ENCODE measurements at regions not wholly inside any gene's neighbourhood (a gene's known extent, or its start where the extent isn't known, plus 50 kb on each side); places are given as distances from the start of the nearest gene placed in this dataset.

DNA sequence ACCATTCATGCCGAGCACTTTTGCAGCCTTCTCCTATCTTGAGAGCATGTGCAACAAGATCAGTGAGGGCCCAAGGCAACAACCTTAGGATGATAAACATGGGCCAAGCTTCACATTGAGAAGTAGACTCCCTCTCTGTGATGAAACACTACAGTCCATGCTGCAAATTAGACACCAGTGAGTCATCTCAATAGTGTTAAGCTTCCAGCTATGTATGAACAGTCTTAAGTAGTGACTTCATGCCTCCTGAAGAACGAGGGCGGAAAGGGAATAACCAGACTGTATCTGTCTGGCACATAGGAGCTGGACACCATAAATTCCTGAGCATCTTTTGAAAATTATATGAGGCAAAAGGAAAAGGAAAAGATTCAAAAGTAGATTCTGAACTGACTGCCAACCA, 309.9 kb upstream of the SLITRK1 start:
- Histone ChIP-seq H3K27me3 (ENCODE audit: control insufficient read depth, low read length) (no peaks in the 10 kb centered on the region), H3K36me3 (ENCODE audit: control insufficient read depth, low read length) (no peaks in the 10 kb centered on the region), H4K20me1 (ENCODE audit: control insufficient read depth, insufficient read depth, low read depth, low read length) (no peaks in the 10 kb centered on the region), H3K4me1 (ENCODE audit: control insufficient read depth, low read length) (no peaks in the 10 kb centered on the region), H3F3A (ENCODE audit: control insufficient read depth, insufficient read depth) (no peaks in the 10 kb centered on the region), H3K9me3 (ENCODE audit: control insufficient read depth, insufficient read depth, low read length) (no peaks in the 10 kb centered on the region), H3K79me2 (ENCODE audit: control insufficient read depth, low read length) (no peaks in the 10 kb centered on the region), H3K27ac (ENCODE audit: low read depth, low read length) (no peak overlapping the region), H3K4me3 (ENCODE audit: low read length) (no peak overlapping the region), H3K9me2 (replicated peaks; ENCODE audit: control insufficient read depth, low read length) (no peaks in the 10 kb centered on the region), H3K4me2 (ENCODE audit: low read length) (no peak overlapping the region)
- no peak for TF ChIP-seq EZH2phosphoT487 (IDR thresholded peaks at IDR 0.05; ENCODE audit: borderline replicate concordance, low read length)
- TF ChIP-seq, protein P1, sequence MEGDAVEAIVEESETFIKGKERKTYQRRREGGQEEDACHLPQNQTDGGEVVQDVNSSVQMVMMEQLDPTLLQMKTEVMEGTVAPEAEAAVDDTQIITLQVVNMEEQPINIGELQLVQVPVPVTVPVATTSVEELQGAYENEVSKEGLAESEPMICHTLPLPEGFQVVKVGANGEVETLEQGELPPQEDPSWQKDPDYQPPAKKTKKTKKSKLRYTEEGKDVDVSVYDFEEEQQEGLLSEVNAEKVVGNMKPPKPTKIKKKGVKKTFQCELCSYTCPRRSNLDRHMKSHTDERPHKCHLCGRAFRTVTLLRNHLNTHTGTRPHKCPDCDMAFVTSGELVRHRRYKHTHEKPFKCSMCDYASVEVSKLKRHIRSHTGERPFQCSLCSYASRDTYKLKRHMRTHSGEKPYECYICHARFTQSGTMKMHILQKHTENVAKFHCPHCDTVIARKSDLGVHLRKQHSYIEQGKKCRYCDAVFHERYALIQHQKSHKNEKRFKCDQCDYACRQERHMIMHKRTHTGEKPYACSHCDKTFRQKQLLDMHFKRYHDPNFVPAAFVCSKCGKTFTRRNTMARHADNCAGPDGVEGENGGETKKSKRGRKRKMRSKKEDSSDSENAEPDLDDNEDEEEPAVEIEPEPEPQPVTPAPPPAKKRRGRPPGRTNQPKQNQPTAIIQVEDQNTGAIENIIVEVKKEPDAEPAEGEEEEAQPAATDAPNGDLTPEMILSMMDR (IDR thresholded peaks at IDR 0.05; ENCODE audit: low read depth, low read length, poor library complexity, severe bottlenecking): no peak

DNA sequence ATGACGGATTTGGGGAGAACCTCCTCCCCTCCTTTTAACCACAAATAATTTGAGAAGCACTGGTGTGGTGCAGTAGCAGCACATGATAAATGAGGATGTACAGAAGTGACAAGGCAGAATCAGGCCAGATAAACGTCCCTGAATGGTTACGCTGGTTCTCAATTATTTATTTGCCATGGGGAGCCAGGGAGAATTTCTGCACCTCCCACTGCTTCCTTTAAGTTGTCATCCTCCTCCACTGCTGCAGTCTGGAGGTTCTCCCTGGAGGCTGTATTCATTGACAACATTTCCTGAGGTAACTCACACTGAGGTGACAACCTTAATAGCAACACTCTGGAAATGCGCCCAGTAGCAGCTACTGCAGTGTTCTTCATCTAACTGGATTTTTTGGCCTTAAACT, 308.9 kb upstream of the SLITRK1 start:
- no peaks in the 10 kb centered on the region for H3K27me3 ChIP-seq (ENCODE audit: control insufficient read depth, low read length)
- no peaks in the 10 kb centered on the region for H4K20me1 ChIP-seq (ENCODE audit: control insufficient read depth, insufficient read depth, low read depth, low read length)
- H3K4me1 ChIP-seq (ENCODE audit: control insufficient read depth, low read length): no peaks in the 10 kb centered on the region
- H3K4me3 ChIP-seq (ENCODE audit: low read length): no peak overlapping the region
- no peaks in the 10 kb centered on the region for H3K36me3 ChIP-seq (ENCODE audit: control insufficient read depth, low read length)
- no peak for TF ChIP-seq EZH2phosphoT487 (IDR thresholded peaks at IDR 0.05; ENCODE audit: borderline replicate concordance, low read length)
- TF ChIP-seq, protein P1 (IDR thresholded peaks at IDR 0.05; ENCODE audit: low read depth, low read length, poor library complexity, severe bottlenecking): no peak
- no peak overlapping the region for H3K4me2 ChIP-seq (ENCODE audit: low read length)
- H3K27ac ChIP-seq (ENCODE audit: low read depth, low read length): no peak overlapping the region
- no peaks in the 10 kb centered on the region for H3K79me2 ChIP-seq (ENCODE audit: control insufficient read depth, low read length)
- H3K9me3 ChIP-seq (ENCODE audit: control insufficient read depth, insufficient read depth, low read length): no peaks in the 10 kb centered on the region
- H3F3A ChIP-seq (ENCODE audit: control insufficient read depth, insufficient read depth): no peaks in the 10 kb centered on the region
- H3K9me2 ChIP-seq (replicated peaks; ENCODE audit: control insufficient read depth, low read length): no peaks in the 10 kb centered on the region

DNA sequence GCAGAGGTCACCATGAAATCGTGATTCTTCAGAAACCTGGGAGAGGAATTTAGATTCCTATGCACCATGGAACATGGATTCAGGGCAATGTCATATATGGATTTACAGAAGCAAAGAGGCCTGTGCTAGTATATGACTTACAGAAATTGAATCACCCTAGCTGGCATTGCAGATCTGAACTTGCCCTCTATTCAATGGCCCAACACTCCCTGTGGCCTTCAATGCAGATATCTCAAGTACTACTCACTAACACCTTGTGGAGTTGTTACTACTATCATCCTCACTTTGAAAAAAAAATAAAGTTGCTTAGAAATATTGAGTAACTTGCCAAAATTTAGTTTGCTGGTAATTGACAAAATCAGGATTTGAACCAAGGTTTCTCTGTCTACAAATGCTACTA, 305.4 kb upstream of the SLITRK1 start:
- Histone ChIP-seq H3K27me3 (ENCODE audit: control insufficient read depth, low read length) (no peaks in the 10 kb centered on the region), H3F3A (ENCODE audit: control insufficient read depth, insufficient read depth) (no peaks in the 10 kb centered on the region), H3K79me2 (ENCODE audit: control insufficient read depth, low read length) (no peaks in the 10 kb centered on the region), H3K9me3 (ENCODE audit: control insufficient read depth, insufficient read depth, low read length) (no peaks in the 10 kb centered on the region), H3K4me2 (ENCODE audit: low read length) (no peak overlapping the region), H3K4me3 (ENCODE audit: low read length) (no peak overlapping the region), H3K27ac (ENCODE audit: low read depth, low read length) (no peak overlapping the region), H4K20me1 (ENCODE audit: control insufficient read depth, insufficient read depth, low read depth, low read length) (no peaks in the 10 kb centered on the region), H3K36me3 (ENCODE audit: control insufficient read depth, low read length) (no peaks in the 10 kb centered on the region), H3K9me2 (replicated peaks; ENCODE audit: control insufficient read depth, low read length) (no peaks in the 10 kb centered on the region), H3K4me1 (ENCODE audit: control insufficient read depth, low read length) (no peaks in the 10 kb centered on the region)
- TF ChIP-seq, protein P1 (IDR thresholded peaks at IDR 0.05; ENCODE audit: low read depth, low read length, poor library complexity, severe bottlenecking): no peak
- TF ChIP-seq EZH2phosphoT487 (IDR thresholded peaks at IDR 0.05; ENCODE audit: borderline replicate concordance, low read length): no peak

Measured in DOHH2 (cell line).